Neural progenitor cell (in vitro differentiated cells): ENCODE measurements at regions not wholly inside any gene's neighbourhood (a gene's known extent, or its start where the extent isn't known, plus 50 kb on each side); places are given as distances from the start of the nearest gene placed in this dataset.

ENCODE experiments used
- DNase-seq: peaks from one replicate; pipeline ENCODE4 v3.0.0-alpha.2; 2016; ENCODE audit warnings: low spot score
- H2AFZ ChIP-seq: fragments of 200-600 bp; sonication (generic); replicated peaks from 2 replicates; pipeline ENCODE4 v1.6.1; 2016; ENCODE audit warnings: antibody characterized with exemption
- H3F3A ChIP-seq: fragments of 200-600 bp; sonication (generic); 2 replicates; pipeline ENCODE4 v1.6.1; 2016; ENCODE audit warnings: antibody characterized with exemption, low read depth
- H3K27ac ChIP-seq: fragments of 200-600 bp; sonication (generic); 2 replicates; pipeline ENCODE4 v1.5.1; 2016; ENCODE audit warnings: mild to moderate bottlenecking
- H3K27me3 ChIP-seq: fragments of 200-600 bp; sonication (generic); 2 replicates; pipeline ENCODE4 v1.6.1; 2016; ENCODE audit warnings: mild to moderate bottlenecking, moderate library complexity
- H3K36me3 ChIP-seq: fragments of 200-600 bp; sonication (generic); 2 replicates; pipeline ENCODE4 v1.5.1; 2016
- H3K4me1 ChIP-seq: fragments of 200-600 bp; sonication (generic); 2 replicates; pipeline ENCODE4 v1.6.1; 2016; ENCODE audit warnings: mixed run types
- H3K4me2 ChIP-seq: fragments of 200-600 bp; sonication (generic); 2 replicates; pipeline ENCODE4 v1.6.1; 2016
- H3K4me3 ChIP-seq: fragments of 200-600 bp; sonication (generic); 2 replicates; pipeline ENCODE4 v1.5.1; 2016
- H3K79me2 ChIP-seq: fragments of 200-600 bp; sonication (generic); 2 replicates; pipeline ENCODE4 v1.6.1; 2016; ENCODE audit warnings: low read depth
- H3K9ac ChIP-seq: fragments of 200-600 bp; sonication (generic); 2 replicates; pipeline ENCODE4 v1.6.1; 2016
- H3K9me3 ChIP-seq: fragments of 200-600 bp; sonication (generic); 2 replicates; pipeline ENCODE4 v1.5.1; 2016; ENCODE audit warnings: low read depth
- H4K20me1 ChIP-seq: fragments of 200-600 bp; sonication (generic); 2 replicates; pipeline ENCODE4 v1.6.1; 2016; ENCODE audit warnings: low read depth
- H3K27ac Mint-ChIP-seq: 3 replicates; pipeline ENCODE4 v1.8.0; 2021; ENCODE audit warnings: mixed read lengths
- H3K27me3 Mint-ChIP-seq: 2 replicates; pipeline ENCODE4 v1.8.0; 2022; ENCODE audit warnings: low read depth, mild to moderate bottlenecking, inconsistent platforms, moderate library complexity, mixed read lengths; ENCODE audit not compliant: insufficient read depth
- H3K36me3 Mint-ChIP-seq: 3 replicates; pipeline ENCODE4 v1.8.0; 2021; ENCODE audit warnings: mixed read lengths
- H3K4me1 Mint-ChIP-seq: 3 replicates; pipeline ENCODE4 v1.8.0; 2021; ENCODE audit warnings: mixed read lengths
- H3K4me3 Mint-ChIP-seq: 3 replicates; pipeline ENCODE4 v1.8.0; 2021; ENCODE audit warnings: mild to moderate bottlenecking, moderate library complexity, mixed read lengths
- H3K9me3 Mint-ChIP-seq: 3 replicates; pipeline ENCODE4 v1.8.0; 2020; ENCODE audit warnings: mixed read lengths
- CTCF ChIP-seq: fragments of 200-600 bp; sonication (generic); IDR thresholded peaks from 2 replicates; pipeline ENCODE4 v1.5.1; 2017; ENCODE audit warnings: antibody characterized with exemption, mild to moderate bottlenecking
- EZH2 ChIP-seq: fragments of 200-600 bp; sonication (generic); IDR thresholded peaks from 2 replicates; pipeline ENCODE4 v1.6.1; 2017; ENCODE audit warnings: antibody characterized with exemption, mild to moderate bottlenecking, moderate library complexity
- EZH2phosphoT487 ChIP-seq: fragments of 200-600 bp; sonication (generic); IDR thresholded peaks from 2 replicates; pipeline ENCODE4 v1.6.1; 2017; ENCODE audit warnings: antibody characterized with exemption

- no peaks in the 10 kb centered on the region for H3K36me3 ChIP-seq
- no peak overlapping the region for H2AFZ ChIP-seq
- no peak overlapping the region for H3K9ac ChIP-seq
- Mint-ChIP-seq H3K36me3 (no peaks in the 10 kb centered on the region), H3K27ac (no peak overlapping the region), H3K4me3 (no peak overlapping the region), H3K4me1 (peaks cover 12% of the 10 kb centered on the region), H3K9me3 (no peaks in the 10 kb centered on the region), H3K27me3 (peaks cover 7% of the 10 kb centered on the region)
- H4K20me1 ChIP-seq, result peaks cover under 1% of the 10 kb centered on the region
- H3K9me3 ChIP-seq, result no peaks in the 10 kb centered on the region
- H3K27me3 ChIP-seq, result no peaks in the 10 kb centered on the region
- no peak for DNase-seq
- H3F3A ChIP-seq, result no peaks in the 10 kb centered on the region
- no peaks in the 10 kb centered on the region for H3K4me1 ChIP-seq
- TF ChIP-seq EZH2phosphoT487, result no peak
- no peak for TF ChIP-seq EZH2
- no peak for TF ChIP-seq CTCF
- no peak overlapping the region for H3K27ac ChIP-seq
- H3K79me2 ChIP-seq, result no peaks in the 10 kb centered on the region
- no peak overlapping the region for H3K4me2 ChIP-seq
- H3K4me3 ChIP-seq, result no peak overlapping the region
These were observed 59.1 kb upstream of the IQSEC1 start for GRCh38 chr3:13132281-13132680.

- Histone ChIP-seq H3K27ac (no peak overlapping the region), H4K20me1 (no peaks in the 10 kb centered on the region), H3K4me2 (no peak overlapping the region), H3K4me1 (no peaks in the 10 kb centered on the region), H3F3A (no peaks in the 10 kb centered on the region), H3K9ac (no peak overlapping the region), H3K9me3 (no peaks in the 10 kb centered on the region), H3K36me3 (no peaks in the 10 kb centered on the region), H3K27me3 (no peaks in the 10 kb centered on the region), H2AFZ (no peak overlapping the region), H3K4me3 (no peak overlapping the region), H3K79me2 (no peaks in the 10 kb centered on the region)
- Mint-ChIP-seq H3K4me1 (peaks cover 2% of the 10 kb centered on the region), H3K9me3 (no peaks in the 10 kb centered on the region), H3K27me3 (peaks cover 4% of the 10 kb centered on the region), H3K27ac (no peak overlapping the region), H3K4me3 (no peak overlapping the region), H3K36me3 (no peaks in the 10 kb centered on the region)
- TF ChIP-seq EZH2, result no peak
- no peak for TF ChIP-seq CTCF
- TF ChIP-seq EZH2phosphoT487, result no peak
- DNase-seq, result no peak
These were observed 57.4 kb upstream of the IQSEC1 start for GRCh38 chr3:13130464-13131193.

- H3K4me2 ChIP-seq, result no peak overlapping the region
- Mint-ChIP-seq H3K27me3 (peaks cover 4% of the 10 kb centered on the region), H3K4me3 (no peak overlapping the region), H3K36me3 (no peaks in the 10 kb centered on the region), H3K9me3 (no peaks in the 10 kb centered on the region), H3K27ac (peak overlapping the region; percentile 28), H3K4me1 (peaks cover 10% of the 10 kb centered on the region)
- H3K36me3 ChIP-seq, result no peaks in the 10 kb centered on the region
- H3K9ac ChIP-seq, result no peak overlapping the region
- no peak overlapping the region for H3K27ac ChIP-seq
- no peak for TF ChIP-seq EZH2
- no peak for TF ChIP-seq CTCF
- TF ChIP-seq EZH2phosphoT487, result no peak
- peaks cover 7% of the 10 kb centered on the region for H4K20me1 ChIP-seq
- no peaks in the 10 kb centered on the region for H3K9me3 ChIP-seq
- no peak overlapping the region for H3K4me3 ChIP-seq
- no peak overlapping the region for H2AFZ ChIP-seq
- no peaks in the 10 kb centered on the region for H3K79me2 ChIP-seq
- no peak for DNase-seq
- H3K4me1 ChIP-seq, result no peaks in the 10 kb centered on the region
- H3K27me3 ChIP-seq, result no peaks in the 10 kb centered on the region
- no peaks in the 10 kb centered on the region for H3F3A ChIP-seq
These were observed 52.1 kb upstream of the IQSEC1 start for GRCh38 chr3:13125092-13126015.
